Uterus (tissue), 3 donors: ENCODE measurements at regions not wholly inside any gene's neighbourhood (a gene's known extent, or its start where the extent isn't known, plus 50 kb on each side); places are given as distances from the start of the nearest gene placed in this dataset.

Experiments
- DNase-seq, 2 donors: peaks; one replicate each; pipeline ENCODE4 v3.0.0-alpha.2; 2019 to 2020
- H3K27ac ChIP-seq, 2 donors: fragments of 200-600 bp; sonication (generic); 1 replicate in 1 of 2; 2 replicates in 1 of 2; pipeline ENCODE4 v1.5.1; 2016 to 2018
- H3K27me3 ChIP-seq, 2 donors: fragments of 200-600 bp; sonication (generic); one replicate each; pipeline ENCODE4 v1.5.1; 2018 to 2019; ENCODE audit warnings: control low read depth in 1 of 2
- H3K36me3 ChIP-seq, 2 donors: fragments of 200-600 bp; sonication (generic); one replicate each; pipeline ENCODE4 v1.5.1; 2019; ENCODE audit warnings: control low read depth in 1 of 2
- H3K4me1 ChIP-seq, 2 donors: fragments of 200-600 bp; sonication (generic); one replicate each; pipeline ENCODE4 v1.5.1; 2018 to 2019; ENCODE audit warnings: control low read depth in 1 of 2
- H3K4me3 ChIP-seq, 2 donors: fragments of 200-600 bp; sonication (generic); 1 replicate in 1 of 2; 2 replicates in 1 of 2; pipeline ENCODE4 v1.5.1; 2018 to 2019; ENCODE audit warnings: mild to moderate bottlenecking in 1 of 2
- H3K9me3 ChIP-seq, 2 donors: fragments of 200-600 bp; sonication (generic); one replicate each; pipeline ENCODE4 v1.5.1; 2019; ENCODE audit warnings: control low read depth in 1 of 2
- POLR2A ChIP-seq, 2 donors: fragments of 450-650 bp; IDR thresholded peaks; one replicate each; pipeline ENCODE4 v1.6.1; 2016; ENCODE audit warnings: antibody characterized with exemption in 2 of 2, mild to moderate bottlenecking in 1 of 2, moderate library complexity in 1 of 2
- intact Hi-C: fragments of 100-400 bp; cut with DNase I; formaldehyde crosslinking; loops from one replicate; pipeline ENCODE4 v1.15.1; 2023; ENCODE audit warnings: low total_unique reads
- TF ChIP-seq, protein P1 (sequence below), 4 experiments: fragments of 200-600 bp in 2 of 4; fragments of 450-650 bp in 2 of 4; sonication (generic) in 2 of 4; IDR thresholded peaks; one replicate each; pipeline ENCODE4 v1.5.1; 2016 to 2019; ENCODE audit warnings: antibody characterized with exemption in 4 of 4, mild to moderate bottlenecking in 2 of 4, moderate library complexity in 1 of 4
- donor health status: DM: yes; HTN: yes; CAD: no.

DNA sequence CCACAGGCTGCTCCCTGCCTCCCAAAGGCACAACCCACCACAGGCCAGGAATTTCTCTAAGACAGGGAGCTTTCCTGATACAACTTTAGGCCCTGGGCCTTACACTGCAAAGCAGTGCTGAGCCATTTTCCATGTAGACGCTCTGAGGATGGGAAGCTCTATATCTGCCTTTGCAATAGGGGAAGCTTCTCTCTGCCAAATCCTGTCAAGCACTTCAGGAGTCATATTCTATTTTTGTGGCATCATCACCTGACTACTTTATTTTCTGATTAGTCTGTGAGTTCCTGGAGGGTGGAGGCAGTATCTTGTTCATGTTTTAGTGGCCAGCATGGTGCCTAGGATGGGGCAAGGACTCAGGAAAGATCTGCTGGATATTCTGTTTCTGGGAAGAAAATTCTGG is 382.0 kb downstream of the ZNF536 start:
- Histone ChIP-seq H3K4me1 (no peaks in the 10 kb centered on the region), H3K27ac (no peak overlapping the region), H3K4me3 (no peak overlapping the region), H3K27me3 (no peaks in the 10 kb centered on the region), H3K36me3 (no peaks in the 10 kb centered on the region), H3K9me3 (no peaks in the 10 kb centered on the region)
- TF ChIP-seq, protein P1, sequence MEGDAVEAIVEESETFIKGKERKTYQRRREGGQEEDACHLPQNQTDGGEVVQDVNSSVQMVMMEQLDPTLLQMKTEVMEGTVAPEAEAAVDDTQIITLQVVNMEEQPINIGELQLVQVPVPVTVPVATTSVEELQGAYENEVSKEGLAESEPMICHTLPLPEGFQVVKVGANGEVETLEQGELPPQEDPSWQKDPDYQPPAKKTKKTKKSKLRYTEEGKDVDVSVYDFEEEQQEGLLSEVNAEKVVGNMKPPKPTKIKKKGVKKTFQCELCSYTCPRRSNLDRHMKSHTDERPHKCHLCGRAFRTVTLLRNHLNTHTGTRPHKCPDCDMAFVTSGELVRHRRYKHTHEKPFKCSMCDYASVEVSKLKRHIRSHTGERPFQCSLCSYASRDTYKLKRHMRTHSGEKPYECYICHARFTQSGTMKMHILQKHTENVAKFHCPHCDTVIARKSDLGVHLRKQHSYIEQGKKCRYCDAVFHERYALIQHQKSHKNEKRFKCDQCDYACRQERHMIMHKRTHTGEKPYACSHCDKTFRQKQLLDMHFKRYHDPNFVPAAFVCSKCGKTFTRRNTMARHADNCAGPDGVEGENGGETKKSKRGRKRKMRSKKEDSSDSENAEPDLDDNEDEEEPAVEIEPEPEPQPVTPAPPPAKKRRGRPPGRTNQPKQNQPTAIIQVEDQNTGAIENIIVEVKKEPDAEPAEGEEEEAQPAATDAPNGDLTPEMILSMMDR (IDR thresholded peaks at IDR 0.05): no peak
- no peak for TF ChIP-seq POLR2A (IDR thresholded peaks at IDR 0.05)
- DNase-seq: no peak
- intact Hi-C loops: no loop called here

DNA sequence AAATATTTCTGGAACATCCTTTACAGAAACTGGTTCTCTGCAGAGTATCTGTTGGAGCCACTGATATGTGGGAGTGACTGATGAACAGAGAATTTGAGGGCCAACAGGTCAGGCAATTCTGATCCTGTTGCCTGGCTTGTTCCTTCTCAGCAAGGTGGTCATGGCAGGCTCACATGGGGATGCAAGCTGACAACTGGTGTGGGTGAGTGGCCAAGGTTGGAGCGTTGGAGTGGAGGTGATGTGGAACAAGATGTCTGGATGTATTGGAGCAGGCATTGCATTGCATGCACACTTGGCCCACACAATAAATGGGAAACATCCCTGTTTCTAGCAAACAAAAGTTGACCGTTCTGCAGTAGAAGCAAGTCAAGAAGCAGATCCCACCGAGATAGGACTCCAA is 380.7 kb downstream of the ZNF536 start:
- no peaks in the 10 kb centered on the region for H3K36me3 ChIP-seq
- H3K4me1 ChIP-seq: no peaks in the 10 kb centered on the region
- H3K9me3 ChIP-seq: no peaks in the 10 kb centered on the region
- no peak overlapping the region for H3K27ac ChIP-seq
- H3K4me3 ChIP-seq: no peak overlapping the region
- intact Hi-C loops: no loop called here
- H3K27me3 ChIP-seq: no peaks in the 10 kb centered on the region
- no peak for DNase-seq
- TF ChIP-seq, protein P1 (IDR thresholded peaks at IDR 0.05): no peak
- no peak for TF ChIP-seq POLR2A (IDR thresholded peaks at IDR 0.05)

DNA sequence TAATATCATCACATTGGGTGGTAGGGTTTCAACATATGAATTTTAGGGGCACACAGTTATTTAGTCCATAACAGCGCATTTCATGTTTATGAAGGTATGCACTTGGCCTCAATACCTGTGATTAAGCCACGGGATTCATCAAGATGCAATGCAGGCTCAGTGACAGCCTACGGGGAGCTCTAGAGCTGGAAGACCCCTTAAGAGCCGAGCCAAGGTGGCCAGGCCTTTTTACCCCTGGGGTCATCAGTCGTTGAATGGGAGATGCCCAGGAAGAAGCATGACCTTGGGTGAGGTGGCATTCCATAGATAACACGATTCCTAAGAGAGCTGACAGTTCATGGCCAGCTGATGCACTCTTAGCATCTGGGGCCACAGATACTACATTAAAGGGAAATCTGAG is 380.0 kb downstream of the ZNF536 start:
- Histone ChIP-seq H3K9me3 (no peaks in the 10 kb centered on the region), H3K4me1 (no peaks in the 10 kb centered on the region), H3K27ac (no peak overlapping the region), H3K36me3 (no peaks in the 10 kb centered on the region), H3K27me3 (no peaks in the 10 kb centered on the region), H3K4me3 (no peak overlapping the region)
- intact Hi-C loops: no loop called here
- no peak for DNase-seq
- TF ChIP-seq POLR2A (IDR thresholded peaks at IDR 0.05): no peak
- TF ChIP-seq, protein P1 (IDR thresholded peaks at IDR 0.05): no peak

DNA sequence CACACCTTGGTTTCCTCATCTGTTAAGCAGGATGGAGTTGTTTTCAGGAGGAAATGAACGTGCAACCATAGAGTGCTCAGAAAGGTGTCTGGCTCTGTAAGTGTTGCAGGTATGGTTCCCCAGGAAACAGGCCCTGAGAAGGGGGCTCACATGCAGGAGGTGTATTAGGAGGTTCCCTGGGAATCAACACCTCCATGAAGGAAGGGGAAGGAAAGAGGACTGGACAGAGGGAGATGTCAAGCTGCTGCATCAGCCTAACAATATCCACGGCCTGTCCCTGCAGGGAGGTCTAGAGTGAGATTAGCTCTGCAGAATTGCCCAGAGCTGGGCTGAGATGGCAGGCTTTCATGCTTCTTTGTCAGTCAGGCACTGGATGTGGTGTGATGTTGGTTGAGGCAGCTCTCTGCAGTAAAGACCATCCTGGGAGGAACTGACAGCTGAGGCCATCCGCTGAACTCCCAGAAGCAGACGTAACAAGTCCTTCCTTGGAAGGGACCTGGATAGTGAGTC is 373.3 kb downstream of the ZNF536 start:
- intact Hi-C loops: no loop called here
- no peaks in the 10 kb centered on the region for H3K36me3 ChIP-seq
- no peak for DNase-seq
- H3K27ac ChIP-seq: no peak overlapping the region
- H3K4me1 ChIP-seq: no peaks in the 10 kb centered on the region
- TF ChIP-seq POLR2A (IDR thresholded peaks at IDR 0.05): no peak
- TF ChIP-seq, protein P1 (IDR thresholded peaks at IDR 0.05): no peak
- no peaks in the 10 kb centered on the region for H3K9me3 ChIP-seq
- no peaks in the 10 kb centered on the region for H3K27me3 ChIP-seq
- no peak overlapping the region for H3K4me3 ChIP-seq

DNA sequence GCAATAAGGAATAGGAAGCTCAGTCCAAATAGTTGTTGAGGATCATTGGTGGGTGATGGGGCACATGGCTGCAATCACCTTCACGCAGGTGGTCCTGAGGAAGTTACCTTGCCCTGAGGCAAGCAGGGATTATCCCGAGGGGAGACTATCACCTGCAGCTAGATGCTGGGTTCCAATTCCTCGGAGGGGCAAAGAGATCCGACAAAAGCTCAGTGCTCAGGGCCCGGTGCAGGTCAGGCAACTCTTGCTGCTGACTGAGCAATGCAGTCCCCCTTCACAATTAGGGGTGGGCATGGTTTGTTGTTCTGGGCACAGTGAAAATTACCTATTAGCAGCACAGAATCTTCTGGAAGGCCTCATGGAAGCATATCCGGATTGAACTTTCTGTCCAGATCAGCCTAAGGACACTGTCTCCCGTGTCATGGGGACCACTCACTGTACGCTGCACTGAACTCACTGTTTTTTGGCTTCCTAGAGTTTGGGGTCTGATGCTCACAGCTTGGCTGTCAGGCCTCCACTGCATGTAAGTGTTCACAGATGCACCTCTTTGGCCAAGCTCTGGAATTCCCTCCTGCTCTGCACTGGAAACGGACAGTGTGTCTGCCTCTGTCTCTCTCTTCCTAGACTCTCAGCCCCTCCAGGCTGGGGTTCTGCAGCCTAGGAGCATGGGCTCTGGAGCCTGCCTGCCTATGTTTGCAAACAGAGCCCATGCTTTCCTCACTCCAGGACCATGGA is 372.7 kb downstream of the ZNF536 start:
- TF ChIP-seq, protein P1 (IDR thresholded peaks at IDR 0.05): no peak
- TF ChIP-seq POLR2A (IDR thresholded peaks at IDR 0.05): no peak
- H3K36me3 ChIP-seq: no peaks in the 10 kb centered on the region
- intact Hi-C loops: no loop called here
- H3K27ac ChIP-seq: no peak overlapping the region
- DNase-seq: no peak
- no peaks in the 10 kb centered on the region for H3K27me3 ChIP-seq
- H3K9me3 ChIP-seq: no peaks in the 10 kb centered on the region
- no peak overlapping the region for H3K4me3 ChIP-seq
- no peaks in the 10 kb centered on the region for H3K4me1 ChIP-seq
